BE2C (cell line): ENCODE measurements at regions not wholly inside any gene's neighbourhood (a gene's known extent, or its start where the extent isn't known, plus 50 kb on each side); places are given as distances from the start of the nearest gene placed in this dataset.

Experiments used
- DNase-seq: peaks from one replicate; pipeline ENCODE4 v3.0.0-alpha.2; 2020
- H3K27me3 ChIP-seq: fragments of 250-450 bp; sonication (Bioruptor Pico); 2 replicates; pipeline ENCODE4 v1.5.1; 2020; ENCODE audit warnings: mild to moderate bottlenecking
- H3K36me3 ChIP-seq: fragments of 250-450 bp; sonication (Bioruptor Pico); 2 replicates; pipeline ENCODE4 v1.5.1; 2020; ENCODE audit warnings: mild to moderate bottlenecking
- H3K4me1 ChIP-seq: fragments of 250-450 bp; sonication (Bioruptor Pico); 2 replicates; pipeline ENCODE4 v1.5.1; 2020
- H3K4me3 ChIP-seq: 2 replicates; pipeline ENCODE4 v1.5.1; 2011; ENCODE audit warnings: low read depth, low read length
- H3K9me3 ChIP-seq: fragments of 250-450 bp; sonication (Bioruptor Pico); 2 replicates; pipeline ENCODE4 v1.5.1; 2020
- TF ChIP-seq, protein P1 (sequence below): IDR thresholded peaks from 2 replicates; pipeline ENCODE4 v1.5.1; 2012; ENCODE audit warnings: mild to moderate bottlenecking, low read depth, low read length

DNA sequence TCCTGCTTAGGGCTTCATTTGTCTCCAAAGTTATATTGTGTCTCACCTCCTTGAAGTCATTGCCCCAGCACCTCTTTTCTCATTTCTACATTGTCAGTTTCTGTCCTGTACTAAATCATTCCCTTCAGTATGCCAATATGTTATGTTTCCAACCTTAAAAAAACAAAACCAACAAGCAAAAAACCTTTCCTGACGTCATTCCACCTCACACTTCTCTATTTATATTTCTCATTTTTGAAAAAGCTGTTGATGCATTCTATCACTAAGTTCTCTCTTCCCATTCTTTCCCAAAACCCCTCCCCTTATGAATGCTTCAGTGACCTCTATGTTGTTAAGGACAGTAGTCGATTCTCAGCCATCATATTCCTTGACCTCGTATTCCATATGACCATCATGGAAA is 98.7 kb upstream of the ARHGAP24 start:
- no peak for DNase-seq
- TF ChIP-seq, protein P1, sequence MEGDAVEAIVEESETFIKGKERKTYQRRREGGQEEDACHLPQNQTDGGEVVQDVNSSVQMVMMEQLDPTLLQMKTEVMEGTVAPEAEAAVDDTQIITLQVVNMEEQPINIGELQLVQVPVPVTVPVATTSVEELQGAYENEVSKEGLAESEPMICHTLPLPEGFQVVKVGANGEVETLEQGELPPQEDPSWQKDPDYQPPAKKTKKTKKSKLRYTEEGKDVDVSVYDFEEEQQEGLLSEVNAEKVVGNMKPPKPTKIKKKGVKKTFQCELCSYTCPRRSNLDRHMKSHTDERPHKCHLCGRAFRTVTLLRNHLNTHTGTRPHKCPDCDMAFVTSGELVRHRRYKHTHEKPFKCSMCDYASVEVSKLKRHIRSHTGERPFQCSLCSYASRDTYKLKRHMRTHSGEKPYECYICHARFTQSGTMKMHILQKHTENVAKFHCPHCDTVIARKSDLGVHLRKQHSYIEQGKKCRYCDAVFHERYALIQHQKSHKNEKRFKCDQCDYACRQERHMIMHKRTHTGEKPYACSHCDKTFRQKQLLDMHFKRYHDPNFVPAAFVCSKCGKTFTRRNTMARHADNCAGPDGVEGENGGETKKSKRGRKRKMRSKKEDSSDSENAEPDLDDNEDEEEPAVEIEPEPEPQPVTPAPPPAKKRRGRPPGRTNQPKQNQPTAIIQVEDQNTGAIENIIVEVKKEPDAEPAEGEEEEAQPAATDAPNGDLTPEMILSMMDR = no peak
- no peak overlapping the region for H3K4me3 ChIP-seq
- no peaks in the 10 kb centered on the region for H3K4me1 ChIP-seq
- H3K9me3 ChIP-seq = no peaks in the 10 kb centered on the region
- no peaks in the 10 kb centered on the region for H3K27me3 ChIP-seq
- H3K36me3 ChIP-seq = no peaks in the 10 kb centered on the region

DNA sequence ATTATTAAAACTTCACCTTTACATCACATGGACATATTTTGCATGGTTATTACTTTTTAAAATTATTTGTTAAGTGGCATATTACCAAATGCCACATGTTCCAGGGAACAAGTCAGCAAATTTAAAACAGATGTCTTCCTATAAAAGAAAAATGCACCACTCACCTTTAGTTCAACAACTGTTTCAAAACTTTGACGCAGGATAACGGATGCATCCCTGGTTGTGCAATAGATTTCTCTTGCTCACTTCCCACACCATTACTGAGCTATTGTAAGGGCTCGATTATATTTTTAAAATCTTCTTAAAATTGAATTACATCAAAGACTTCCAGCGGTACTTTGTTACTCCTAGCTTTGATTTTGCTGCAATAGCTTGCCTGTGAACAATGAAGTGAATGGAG is 93.0 kb upstream of the ARHGAP24 start:
- Histone ChIP-seq H3K4me1 (no peaks in the 10 kb centered on the region), H3K36me3 (no peaks in the 10 kb centered on the region), H3K9me3 (no peaks in the 10 kb centered on the region), H3K27me3 (no peaks in the 10 kb centered on the region), H3K4me3 (no peak overlapping the region)
- DNase-seq = no peak
- TF ChIP-seq, protein P1 = no peak

- Histone ChIP-seq H3K27me3 (no peaks in the 10 kb centered on the region), H3K36me3 (no peaks in the 10 kb centered on the region), H3K4me1 (no peaks in the 10 kb centered on the region), H3K4me3 (no peak overlapping the region), H3K9me3 (no peaks in the 10 kb centered on the region)
- no peak for DNase-seq
- TF ChIP-seq, protein P1 = no peak
These were observed 83.9 kb upstream of the ARHGAP24 start for GRCh38 chr4:85391071-85391470.

- H3K4me3 ChIP-seq = no peak overlapping the region
- H3K4me1 ChIP-seq = no peaks in the 10 kb centered on the region
- H3K27me3 ChIP-seq = no peaks in the 10 kb centered on the region
- DNase-seq = no peak
- H3K36me3 ChIP-seq = no peaks in the 10 kb centered on the region
- no peaks in the 10 kb centered on the region for H3K9me3 ChIP-seq
- TF ChIP-seq, protein P1 = no peak
These were observed 83.2 kb upstream of the ARHGAP24 start for GRCh38 chr4:85391589-85392410.

DNA sequence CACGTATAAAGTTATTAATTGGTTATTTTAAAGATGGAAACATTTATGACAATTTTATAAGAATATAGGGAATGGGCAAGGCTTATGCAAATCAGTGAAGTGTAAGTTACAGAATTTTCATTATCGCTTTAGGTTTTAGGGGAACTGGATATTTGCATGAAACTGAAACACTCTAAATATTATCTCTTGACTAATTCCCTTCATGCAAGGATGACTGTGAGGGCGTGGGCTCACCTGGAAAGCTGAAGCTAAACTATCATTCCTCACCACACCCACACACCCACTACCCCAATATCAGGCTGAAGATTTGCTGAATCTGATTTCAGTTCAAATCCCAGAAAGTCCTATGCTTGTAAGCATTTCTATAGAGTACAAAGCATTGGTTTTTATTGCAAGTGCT is 81.7 kb upstream of the ARHGAP24 start:
- TF ChIP-seq, protein P1 = no peak
- DNase-seq = no peak
- H3K9me3 ChIP-seq = no peaks in the 10 kb centered on the region
- no peaks in the 10 kb centered on the region for H3K4me1 ChIP-seq
- H3K27me3 ChIP-seq = no peaks in the 10 kb centered on the region
- no peaks in the 10 kb centered on the region for H3K36me3 ChIP-seq
- no peak overlapping the region for H3K4me3 ChIP-seq

DNA sequence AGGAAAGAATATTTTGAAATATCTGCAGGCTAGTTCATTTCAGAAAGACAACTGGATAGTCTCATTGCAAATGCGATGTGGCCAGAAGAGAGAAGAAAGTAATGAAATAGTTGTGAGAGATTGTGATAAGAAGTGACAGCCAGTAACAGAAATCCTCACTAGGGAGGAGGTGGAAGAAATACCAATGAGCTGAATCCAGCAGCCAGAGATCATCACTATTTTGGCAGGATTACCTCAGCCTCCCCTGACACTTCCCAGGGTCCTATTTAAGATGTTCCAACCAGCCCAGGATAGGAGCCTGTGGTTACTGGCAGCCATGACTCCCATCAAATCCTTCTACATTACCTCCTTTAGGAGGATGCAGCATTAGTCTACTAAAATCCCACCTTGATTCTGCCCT is 76.7 kb upstream of the ARHGAP24 start:
- no peaks in the 10 kb centered on the region for H3K27me3 ChIP-seq
- no peaks in the 10 kb centered on the region for H3K4me1 ChIP-seq
- TF ChIP-seq, protein P1 = no peak
- DNase-seq = no peak
- no peaks in the 10 kb centered on the region for H3K9me3 ChIP-seq
- no peaks in the 10 kb centered on the region for H3K36me3 ChIP-seq
- H3K4me3 ChIP-seq = no peak overlapping the region
